Psoas muscle (tissue), 7 donors: ENCODE measurements at regions not wholly inside any gene's neighbourhood (a gene's known extent, or its start where the extent isn't known, plus 50 kb on each side); places are given as distances from the start of the nearest gene placed in this dataset.

Source experiments
- ATAC-seq, 4 donors: fragments of 200-7000 bp; cut with Tn5 transposase; one replicate each; pipeline ENCODE4 v1.9.1; 2020; ENCODE audit warnings: moderate library complexity in 3 of 4, mild to moderate bottlenecking in 2 of 4
- DNase-seq, 2 donors: peaks; one replicate each; pipeline ENCODE4 v3.0.0-alpha.2; 2020
- H3K27ac ChIP-seq: fragments of 200-600 bp; one replicate; pipeline ENCODE4 v1.8.0; 2022
- H3K27me3 ChIP-seq, 3 donors: fragments of 200-600 bp in 1 of 3; one replicate each; pipeline versions ENCODE4 v1.6.1 to v1.8.0; 2013 to 2022; ENCODE audit warnings: low read length in 2 of 3, mild to moderate bottlenecking in 2 of 3, moderate library complexity in 1 of 3; ENCODE audit not compliant: insufficient read depth in 3 of 3
- H3K36me3 ChIP-seq, 2 donors: fragments of 200-600 bp in 1 of 2; one replicate each; pipeline versions ENCODE4 v1.6.1 to v1.8.0; 2013 to 2022; ENCODE audit warnings: low read depth in 1 of 2, mild to moderate bottlenecking in 1 of 2, moderate library complexity in 1 of 2; ENCODE audit not compliant: insufficient read depth in 1 of 2
- H3K4me1 ChIP-seq: fragments of 200-600 bp; one replicate; pipeline ENCODE4 v1.8.0; 2022
- H3K4me3 ChIP-seq: fragments of 200-600 bp; one replicate; pipeline ENCODE4 v1.8.0; 2022; ENCODE audit warnings: mild to moderate bottlenecking
- H3K9me3 ChIP-seq: fragments of 200-600 bp; one replicate; pipeline ENCODE4 v1.8.0; 2022
- CTCF ChIP-seq: fragments of 200-600 bp; IDR thresholded peaks from one replicate; pipeline ENCODE4 v1.8.0; 2022; ENCODE audit warnings: antibody characterized with exemption
- WGBS, 3 donors: extraction: QIAGEN DNeasy Blood & Tissue Kit; methylation state at CpG; one replicate each; pipeline versions ENCODE4 v1.1.6 to v1.1.7; 2013; 5-methylcytosine and 5-hydroxymethylcytosine counted together
- intact Hi-C, 2 donors: fragments of 100-400 bp; cut with DNase I; formaldehyde crosslinking; loops; one replicate each; pipeline versions ENCODE4 v1.11.0 to v1.14.2; 2022
- donor health status: healthy with polysubstance abuse.
- donor health status: DM: no; HTN: no; CAD: no; lungs with moderate emphysema.
- donor health status: Bipolar disorder and iron deficiency.
- donor health status: healthy.
- donor health status: DM: yes; HTN: yes; CAD: no.
- donor health status: DM: no; HTN: no; CAD: no.
- donor health status: DM: yes; HTN: yes; CAD: no.

GRCh38 chr2:118635891-118636290 is 211.6 kb downstream of the EN1 start:
- intact Hi-C loops: no loop called here
- H3K27ac ChIP-seq: no peak overlapping the region
- no peaks in the 10 kb centered on the region for H3K4me1 ChIP-seq
- DNase-seq: no peak
- no peaks in the 10 kb centered on the region for H3K36me3 ChIP-seq
- peaks cover 0 to 3% (median 0%) of the 10 kb centered on the region in 3 donors for H3K27me3 ChIP-seq
- H3K4me3 ChIP-seq: no peak overlapping the region
- TF ChIP-seq CTCF: no peak
- no peak for ATAC-seq
- H3K9me3 ChIP-seq: no peaks in the 10 kb centered on the region
- 19 to 23% (median 20%) methylated on average over 6 of the region's 6 CpGs for WGBS, 3 donors

- no peaks in the 10 kb centered on the region for H3K9me3 ChIP-seq
- no peaks in the 10 kb centered on the region for H3K4me1 ChIP-seq
- intact Hi-C loops: no loop called here
- H3K4me3 ChIP-seq: no peak overlapping the region
- no peak for TF ChIP-seq CTCF
- 68 to 77% (median 70%) methylated on average over 3 of the region's 3 CpGs for WGBS, 3 donors
- ATAC-seq: no peak
- no peak for DNase-seq
- no peak overlapping the region for H3K27ac ChIP-seq
- no peaks in the 10 kb centered on the region for H3K36me3 ChIP-seq
- H3K27me3 ChIP-seq: peaks cover 0 to 3% (median 0%) of the 10 kb centered on the region in 3 donors
Observed at GRCh38 chr2:118634876-118635275, 212.6 kb downstream of the EN1 start.

GRCh38 chr2:118633371-118634018 is 214.0 kb downstream of the EN1 start:
- 72 to 84% (median 79%) methylated on average over 9 of the region's 9 CpGs for WGBS, 3 donors
- H3K27me3 ChIP-seq: peaks cover 0 to 3% (median 0%) of the 10 kb centered on the region in 3 donors
- no peak overlapping the region for H3K4me3 ChIP-seq
- intact Hi-C loops: no loop called here
- H3K9me3 ChIP-seq: no peaks in the 10 kb centered on the region
- TF ChIP-seq CTCF: no peak
- H3K36me3 ChIP-seq: no peaks in the 10 kb centered on the region
- ATAC-seq (no peak), DNase-seq (no peak)
- no peaks in the 10 kb centered on the region for H3K4me1 ChIP-seq
- H3K27ac ChIP-seq: no peak overlapping the region

GRCh38 chr2:118632921-118633320 is 214.5 kb downstream of the EN1 start:
- no peak overlapping the region for H3K27ac ChIP-seq
- 73 to 80% (median 77%) methylated on average over 9 to 11 of the region's 11 CpGs for WGBS, 3 donors
- H3K4me1 ChIP-seq: no peaks in the 10 kb centered on the region
- DNase-seq (no peak), ATAC-seq (no peak)
- no peaks in the 10 kb centered on the region for H3K9me3 ChIP-seq
- H3K4me3 ChIP-seq: no peak overlapping the region
- H3K36me3 ChIP-seq: no peaks in the 10 kb centered on the region
- peaks cover 0 to 3% (median 0%) of the 10 kb centered on the region in 3 donors for H3K27me3 ChIP-seq
- intact Hi-C loops: no loop called here
- no peak for TF ChIP-seq CTCF

- ATAC-seq (no peak), DNase-seq (no peak)
- TF ChIP-seq CTCF: no peak
- intact Hi-C loops: no loop called here
- Histone ChIP-seq H3K9me3 (no peaks in the 10 kb centered on the region), H3K27ac (no peak overlapping the region), H3K4me3 (no peak overlapping the region), H3K36me3 (no peaks in the 10 kb centered on the region), H3K27me3 (no peaks in the 10 kb centered on the region), H3K4me1 (no peaks in the 10 kb centered on the region)
- 69 to 82% (median 79%) methylated on average over 3 of the region's 3 CpGs for WGBS, 3 donors
Observed at GRCh38 chr2:118627156-118627555, 220.3 kb downstream of the EN1 start.
